BLaER1 treated with 17β-estradiol and CSF1 and Interleukin-3, amounts not matched to agents 10 nM and 100 nM (cell line): ENCODE measurements at regions not wholly inside any gene's neighbourhood (a gene's known extent, or its start where the extent isn't known, plus 50 kb on each side); places are given as distances from the start of the nearest gene placed in this dataset.

Experiments
- H3K27ac ChIP-seq, 11 experiments: shearing (Covaris generic); formaldehyde crosslinking; 2 replicates each; pipeline ENCODE4 v1.8.1; 2022
- H3K27me3 ChIP-seq, 11 experiments: shearing (Covaris generic); formaldehyde crosslinking; 2 replicates each; pipeline ENCODE4 v1.8.1; 2022
- H3K36me3 ChIP-seq, 11 experiments: shearing (Covaris generic); formaldehyde crosslinking; 2 replicates each; pipeline ENCODE4 v1.8.1; 2022
- H3K4me1 ChIP-seq, 10 experiments: shearing (Covaris generic); formaldehyde crosslinking; 2 replicates each; pipeline ENCODE4 v1.8.1; 2022
- H3K4me2 ChIP-seq, 11 experiments: shearing (Covaris generic); formaldehyde crosslinking; 2 replicates each; pipeline ENCODE4 v1.8.1; 2022
- H3K4me3 ChIP-seq, 10 experiments: shearing (Covaris generic); formaldehyde crosslinking; 2 replicates each; pipeline ENCODE4 v1.8.1; 2022
- H3K9ac ChIP-seq, 11 experiments: shearing (Covaris generic); formaldehyde crosslinking; 2 replicates each; pipeline ENCODE4 v1.8.1; 2022
- H3K9me3 ChIP-seq, 11 experiments: shearing (Covaris generic); formaldehyde crosslinking; replicated peaks in 1 of 11; 2 replicates each; pipeline ENCODE4 v1.8.1; 2022
- H4K20me1 ChIP-seq, 11 experiments: shearing (Covaris generic); formaldehyde crosslinking; 2 replicates each; pipeline ENCODE4 v1.8.1; 2022
- Cebpa-rat ChIP-seq, 11 experiments: shearing (Covaris generic); IDR thresholded peaks; 2 replicates each; pipeline ENCODE4 v1.8.1; 2022

DNA sequence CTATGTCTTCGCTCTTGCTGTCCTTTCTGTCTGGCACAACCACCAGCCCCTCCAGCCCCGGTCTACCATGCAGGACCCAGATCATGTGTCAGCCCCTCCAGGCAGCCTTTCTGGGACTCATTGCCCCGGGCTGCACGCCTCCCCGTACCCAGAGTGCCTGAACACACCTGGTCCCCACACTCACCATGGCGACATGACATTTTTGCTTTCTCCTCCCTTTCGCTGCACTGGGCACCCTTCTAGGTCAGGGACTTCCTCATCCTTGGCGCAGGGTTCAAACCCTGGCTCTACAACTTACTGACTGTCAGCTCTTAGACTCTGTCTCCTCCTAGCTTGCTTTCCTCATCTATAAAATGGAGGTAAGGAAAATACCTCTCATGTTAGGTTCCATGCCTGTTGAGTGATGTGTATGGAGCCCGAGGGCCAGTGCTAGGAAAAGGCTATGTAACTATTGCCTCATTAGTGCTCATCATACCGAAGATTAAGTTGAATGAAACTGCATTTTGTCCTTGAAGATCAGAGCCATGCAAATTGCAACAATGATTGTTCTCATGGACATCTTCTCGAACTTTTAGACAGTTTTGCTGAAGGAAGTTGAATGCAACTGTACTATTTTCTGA is 49.7 kb upstream of the TIAM2 start:
- TF ChIP-seq Cebpa-rat (IDR thresholded peaks at IDR 0.05) = no peak
- Histone ChIP-seq H3K36me3 (peaks cover 0 to 28% (median 11%) of the 10 kb centered on the region in 11 experiments; a peak in 8 of 22 replicates), H3K4me3 (no peak overlapping the region), H3K27me3 (no peaks in the 10 kb centered on the region), H4K20me1 (no peaks in the 10 kb centered on the region), H3K4me1 (peaks cover 7 to 11% (median 9%) of the 10 kb centered on the region in 10 experiments), H3K9me3 (peaks cover 0 to 28% (median 9%) of the 10 kb centered on the region in 11 experiments; a peak in 8 of 22 replicates), H3K9ac (no peak overlapping the region), H3K4me2 (no peak overlapping the region), H3K27ac (no peak overlapping the region)
